ENCODE measurements at regions not wholly inside any gene's neighbourhood (a gene's known extent, or its start where the extent isn't known, plus 50 kb on each side); places are given as distances from the start of the nearest gene placed in this dataset.
"Not testable (repeated sequence)": the region's sequence is repeated elsewhere in the genome, so short reads cannot be mapped to it uniquely, and the experiment has no call there.

GRCh38 chr1:37325509-37326437, 148.6 kb upstream of the ZC3H12A start:
- no peak for DNase-seq

GRCh38 chr1:37332126-37332525, 142.3 kb upstream of the ZC3H12A start:
- no peak for DNase-seq

- no peak for DNase-seq
These were observed 135.7 kb upstream of the ZC3H12A start for GRCh38 chr1:37338658-37339057.

DNA sequence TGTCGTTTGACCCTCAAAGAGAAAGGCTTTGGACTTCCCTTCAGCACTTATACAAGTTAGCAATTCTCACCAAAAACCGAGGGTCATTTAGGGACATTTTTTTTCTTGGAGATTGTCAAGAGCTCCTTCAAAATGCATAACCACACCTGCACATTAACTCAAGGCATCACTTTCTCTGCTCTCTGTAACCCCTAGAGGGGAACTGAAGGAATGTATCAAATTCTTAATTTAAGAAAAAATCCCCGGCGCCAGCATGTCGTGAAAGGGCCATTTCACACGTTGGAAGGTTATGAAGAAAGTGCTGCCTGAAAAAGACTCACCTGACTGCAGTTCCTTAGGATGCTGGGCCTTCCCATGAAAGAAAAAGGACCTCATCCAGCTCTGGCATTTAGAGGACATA, 131.6 kb upstream of the ZC3H12A start:
- no peak for DNase-seq

DNA sequence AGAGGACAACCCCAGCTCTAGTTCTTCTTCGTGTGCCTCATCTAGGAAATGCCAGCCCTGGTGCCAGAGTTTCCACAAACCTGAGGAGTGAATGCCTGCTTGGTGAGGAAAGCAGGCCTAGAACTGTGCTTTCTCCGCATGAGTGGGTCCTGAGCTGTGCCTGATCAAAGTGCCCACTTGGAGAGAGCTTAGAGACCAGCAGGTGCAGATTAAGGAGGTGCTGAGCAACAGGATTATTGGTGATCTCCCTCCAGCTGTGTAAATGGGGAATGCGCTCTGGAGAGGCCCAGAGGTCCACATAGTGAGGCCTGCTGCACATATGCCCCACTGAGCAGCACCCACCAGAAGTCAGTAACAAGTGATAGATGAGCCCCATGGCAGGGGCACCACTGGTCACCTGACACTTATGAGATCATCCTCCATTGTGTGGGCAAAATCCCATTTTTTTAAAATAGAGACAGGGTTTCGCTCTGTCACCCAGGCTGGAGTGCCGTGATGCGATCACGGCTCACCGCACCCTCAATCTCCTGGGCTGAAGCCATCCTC, 127.2 kb upstream of the ZC3H12A start:
- no peak for DNase-seq

DNA sequence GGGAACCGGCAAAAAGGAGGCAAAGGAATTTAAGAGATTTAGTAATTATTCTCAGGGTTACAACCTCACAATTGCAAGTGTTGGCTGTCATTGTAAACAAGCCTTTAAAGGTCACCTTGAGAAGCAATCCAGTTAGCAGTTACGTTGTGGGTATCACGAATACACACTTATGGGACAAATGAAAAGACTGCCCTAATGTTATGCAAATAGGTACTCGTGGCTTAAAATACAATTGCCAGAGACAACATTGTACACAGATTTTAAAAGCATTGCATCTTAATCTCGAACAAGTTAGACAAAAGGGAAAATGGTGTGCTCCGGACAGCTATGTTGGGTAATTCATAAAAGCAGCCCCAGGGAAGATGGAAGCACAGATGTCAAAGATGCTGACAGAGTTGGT, 120.5 kb upstream of the ZC3H12A start:
- DNase-seq: no peak

DNA sequence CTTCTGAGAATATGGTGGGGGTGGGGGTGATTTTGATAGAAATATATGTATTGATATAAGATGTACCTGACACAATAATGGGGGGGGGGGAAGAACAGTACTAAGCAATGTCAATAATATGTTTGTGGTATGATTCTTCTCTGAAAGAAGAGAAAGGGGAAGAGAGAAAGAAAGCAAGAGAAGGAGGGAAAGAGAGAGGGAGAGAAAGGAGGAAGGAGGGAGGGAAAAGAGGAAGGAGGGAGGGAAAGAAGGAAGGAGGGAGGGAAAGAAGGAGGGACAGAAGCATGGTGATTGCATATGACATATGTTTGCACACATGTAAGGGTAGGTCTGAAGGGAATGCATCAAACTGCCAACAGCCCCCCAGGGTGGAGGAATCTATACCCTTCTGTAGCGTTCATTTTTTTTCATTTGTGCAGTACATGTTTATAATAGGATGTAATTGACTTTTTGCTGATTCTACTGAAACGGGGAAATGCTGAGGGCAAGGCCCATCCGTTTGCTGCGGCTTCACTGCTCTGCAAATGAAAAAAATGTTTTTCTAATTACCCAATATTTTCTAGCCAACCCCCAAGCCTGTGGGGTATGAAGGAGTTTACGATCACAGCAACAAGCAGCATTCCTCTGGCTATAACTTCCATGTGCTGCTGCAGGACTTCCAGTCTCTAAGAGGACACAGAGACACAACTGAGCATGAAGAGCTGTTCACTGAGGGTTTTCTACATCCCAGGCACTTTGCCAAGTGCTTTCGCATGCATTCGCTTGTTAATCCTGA, 119.3 kb upstream of the ZC3H12A start:
- DNase-seq: no peak

DNA sequence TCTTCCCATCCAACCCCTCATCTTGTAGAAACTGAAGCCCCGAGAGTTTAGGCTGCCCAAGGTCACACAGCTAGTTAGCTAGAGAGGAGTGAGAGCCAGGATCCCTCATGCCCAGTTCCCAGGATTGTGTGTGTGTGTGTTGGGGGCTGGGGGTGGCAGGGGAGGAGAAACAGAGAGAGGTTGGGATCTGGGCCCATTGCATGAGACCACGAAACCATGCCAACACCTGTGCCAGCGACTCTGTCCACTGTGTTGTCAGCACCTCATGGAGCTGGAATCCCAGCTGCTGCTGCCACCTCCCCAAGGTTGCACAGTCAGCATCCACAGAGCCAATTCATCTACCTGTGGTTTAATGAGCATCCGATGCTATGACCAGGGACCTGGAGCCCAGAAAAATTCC, 115.4 kb upstream of the ZC3H12A start:
- DNase-seq: no peak

DNA sequence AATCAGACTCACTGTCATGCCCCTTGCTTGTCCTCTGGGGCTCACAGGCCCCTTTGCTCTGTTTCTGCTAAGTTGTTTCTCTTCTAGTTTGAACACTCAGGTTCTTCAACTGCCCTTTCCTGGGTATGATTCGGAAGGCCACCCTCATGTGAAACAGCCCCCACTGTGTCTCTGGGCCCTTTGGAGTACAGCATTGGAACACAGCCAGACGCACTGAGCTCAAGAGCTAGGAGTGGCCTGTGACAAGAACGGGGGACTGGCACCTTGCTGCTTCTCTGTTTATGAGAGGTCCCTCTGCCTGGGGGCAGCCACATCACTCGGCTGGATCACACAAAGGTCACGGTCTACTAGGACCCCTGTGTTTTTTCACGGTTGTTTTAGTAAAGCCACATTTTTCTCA, 114.4 kb upstream of the ZC3H12A start:
- no peak for DNase-seq

- DNase-seq: no peak
These were observed 111.6 kb upstream of the ZC3H12A start for GRCh38 chr1:37362594-37363385.

GRCh38 chr1:37363535-37363934, 110.8 kb upstream of the ZC3H12A start:
- no peak for DNase-seq

DNA sequence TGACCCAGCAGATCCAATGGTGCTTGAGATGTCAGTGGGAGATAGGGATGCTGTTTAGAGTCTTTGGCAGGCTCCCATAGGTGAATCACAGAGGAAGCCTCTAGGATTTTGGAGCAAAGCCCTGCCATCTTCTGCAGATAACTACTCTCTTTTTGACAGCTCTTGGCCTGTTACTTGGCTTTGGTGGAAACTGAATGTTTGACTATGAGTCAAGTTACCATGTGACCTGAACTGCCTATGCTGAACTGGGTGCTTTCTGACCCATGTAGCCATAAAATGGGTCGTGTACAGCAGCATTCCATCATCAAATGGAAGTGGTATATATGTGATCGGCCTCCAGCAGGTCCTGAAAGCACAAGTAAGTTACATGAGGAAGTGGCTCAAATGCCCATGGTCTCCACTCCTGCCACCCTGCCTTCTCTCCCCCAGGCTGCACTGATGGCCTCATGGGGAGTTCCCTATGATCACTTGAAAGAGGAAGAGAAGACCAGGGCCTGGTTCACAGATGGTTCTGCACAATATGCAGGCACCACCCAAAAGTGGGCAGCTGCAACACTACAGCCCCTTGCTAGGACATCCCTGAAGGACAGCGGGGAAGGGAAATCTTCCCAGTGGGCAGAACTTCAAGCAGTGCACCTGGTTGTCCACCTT, 105.6 kb upstream of the ZC3H12A start:
- not testable (repeated sequence) for DNase-seq

- DNase-seq: no peak
These were observed 102.1 kb upstream of the ZC3H12A start for GRCh38 chr1:37372302-37372701.

DNA sequence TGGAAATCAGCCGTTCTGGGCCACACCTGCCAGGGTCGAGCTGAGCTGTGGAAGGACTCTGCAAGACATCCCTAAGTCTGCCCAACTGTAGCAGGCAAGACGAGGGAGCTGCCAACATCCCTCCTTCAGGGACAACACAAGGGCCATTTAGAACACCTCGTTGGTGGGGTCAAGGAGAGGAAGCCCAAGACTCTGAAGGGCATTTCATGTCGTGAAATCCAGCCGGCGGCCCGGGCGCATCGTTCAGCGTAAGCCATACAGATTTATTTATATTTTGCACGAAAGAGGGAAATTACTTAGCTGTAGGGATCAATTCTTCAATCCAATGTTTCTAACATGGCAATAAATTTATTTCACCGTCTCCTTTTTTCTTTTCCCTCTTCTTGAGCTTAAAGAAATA, 101.7 kb upstream of the ZC3H12A start:
- DNase-seq: no peak

- no peak for DNase-seq
These were observed 101.0 kb upstream of the ZC3H12A start for GRCh38 chr1:37373413-37373812.

- DNase-seq: not testable (repeated sequence)
These were observed 93.8 kb upstream of the ZC3H12A start for GRCh38 chr1:37380546-37380945.

DNA sequence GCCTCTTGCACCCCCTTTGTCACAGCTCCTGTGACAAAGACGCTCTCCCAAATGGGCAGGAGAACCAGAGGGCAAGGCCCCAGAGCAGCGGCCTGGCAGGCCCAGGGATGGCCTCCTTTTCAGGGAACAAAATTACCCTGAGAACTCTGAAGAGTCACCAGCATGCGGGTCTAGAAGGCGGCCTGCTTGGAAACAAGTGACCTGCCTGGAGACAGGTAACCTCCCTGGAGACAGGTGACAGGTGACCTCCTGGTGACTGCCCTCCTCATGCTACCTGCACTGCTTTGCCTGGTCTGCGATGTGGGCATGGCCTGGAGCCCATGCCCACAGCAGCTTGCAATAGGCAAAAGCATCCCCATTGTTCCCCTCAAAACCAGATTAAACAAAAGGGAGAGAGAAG, 86.5 kb upstream of the ZC3H12A start:
- DNase-seq: no peak

DNA sequence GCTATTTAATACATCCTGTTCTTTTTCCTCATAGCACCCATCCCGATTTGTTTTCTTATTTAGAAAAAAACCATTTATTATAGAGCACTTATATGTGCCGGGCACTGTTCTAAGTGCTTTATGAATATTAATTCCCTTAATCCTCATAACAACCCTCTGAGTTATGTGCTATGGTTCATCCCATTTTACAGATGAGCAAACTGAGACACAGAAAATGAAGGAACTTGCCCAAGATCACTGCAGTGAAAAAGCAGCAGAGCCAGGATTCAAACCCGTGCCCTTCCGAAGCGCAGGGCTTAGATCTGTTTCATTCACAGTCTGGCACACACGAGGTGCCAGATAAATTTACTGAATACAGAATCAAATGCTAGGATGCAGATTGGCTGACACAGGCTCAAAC, 85.1 kb upstream of the ZC3H12A start:
- no peak for DNase-seq

DNA sequence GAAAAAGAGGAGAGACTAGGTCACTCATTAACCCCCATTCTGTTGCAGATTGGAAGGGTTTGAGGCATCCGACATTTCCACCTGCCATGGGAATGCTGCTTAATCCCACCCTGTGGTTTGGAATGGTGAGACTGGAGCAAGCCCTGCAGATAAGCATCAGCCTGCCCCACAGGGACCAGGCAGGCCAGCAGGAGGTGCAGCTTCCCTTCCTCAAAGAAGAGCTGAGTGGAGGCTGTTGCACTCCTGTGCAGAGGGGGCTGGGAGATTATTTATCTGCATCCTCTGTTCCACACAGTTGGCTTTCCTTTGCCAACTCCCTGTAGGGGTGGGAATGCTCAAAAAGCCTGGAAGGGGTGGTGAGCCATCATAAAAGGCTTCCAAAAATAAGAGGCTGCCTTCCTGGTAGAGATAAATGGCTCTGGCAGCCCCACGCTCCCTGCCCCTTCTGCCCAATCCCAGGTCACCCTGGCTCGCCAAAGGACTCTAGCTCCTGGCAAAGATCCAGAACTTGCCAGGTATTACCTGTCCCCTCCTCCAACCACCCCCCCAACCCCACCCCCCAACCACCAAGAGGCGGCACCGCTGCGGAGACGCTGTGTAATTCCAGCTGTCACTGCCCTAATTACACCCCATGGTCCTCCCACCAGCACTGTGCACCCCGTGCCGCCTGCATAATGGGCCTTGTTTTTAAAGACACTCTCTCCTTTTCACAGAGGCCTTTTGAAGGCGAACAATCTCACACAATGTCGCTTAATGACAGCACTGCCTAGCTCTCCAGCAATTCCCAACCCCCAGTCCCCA, 83.0 kb upstream of the ZC3H12A start:
- DNase-seq: no peak

DNA sequence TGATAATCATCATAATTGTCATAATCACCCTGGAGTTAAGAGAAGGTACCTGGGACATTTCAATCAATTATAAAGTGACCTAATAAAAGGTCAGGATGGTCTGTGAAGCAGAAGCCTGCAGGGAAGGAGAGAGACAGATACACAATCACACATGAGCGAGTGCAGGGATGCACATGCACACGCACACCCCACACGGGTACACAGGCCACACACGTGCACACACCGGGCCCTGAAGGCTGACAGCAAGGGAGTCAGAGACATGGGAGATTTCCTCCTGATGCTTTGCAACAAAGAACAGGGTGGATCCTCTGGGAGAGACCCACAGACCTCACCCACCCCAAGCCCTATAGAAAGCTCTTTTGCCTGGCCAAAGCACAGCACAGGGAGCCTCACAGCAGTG, 82.3 kb upstream of the ZC3H12A start:
- no peak for DNase-seq

Measured in CD4-positive, alpha-beta T cell treated with Interleukin-17A for 1 hour (primary cell).